GM12892 (cell line): ENCODE measurements at regions not wholly inside any gene's neighbourhood (a gene's known extent, or its start where the extent isn't known, plus 50 kb on each side); places are given as distances from the start of the nearest gene placed in this dataset.

Experiments used
- POLR2A ChIP-seq: IDR thresholded peaks from 2 replicates; pipeline ENCODE4 v1.6.1; 2011; ENCODE audit warnings: low read depth, low read length, control low read depth
- POLR2AphosphoS5 ChIP-seq: IDR thresholded peaks from 2 replicates; pipeline ENCODE4 v1.6.1; 2011; ENCODE audit warnings: low read depth, low read length, control low read depth
- TAF1 ChIP-seq: IDR thresholded peaks from 2 replicates; pipeline ENCODE4 v1.6.1; 2011; ENCODE audit warnings: low read depth, mild to moderate bottlenecking, control low read depth, low read length, borderline replicate concordance

GRCh38 chr2:125839945-125840344, 816.0 kb upstream of the GYPC start:
- TF ChIP-seq POLR2AphosphoS5 = no peak
- TF ChIP-seq POLR2A = no peak
- no peak for TF ChIP-seq TAF1
